ENCODE measurements at regions not wholly inside any gene's neighbourhood (a gene's known extent, or its start where the extent isn't known, plus 50 kb on each side); places are given as distances from the start of the nearest gene placed in this dataset.

GRCh38 chr14:84167026-84167425 lies 1362.9 kb upstream of the FLRT2 start:
- Histone ChIP-seq H3K9me2 (ENCODE audit: insufficient read depth, low read length) (no peaks in the 10 kb centered on the region), H3K27me3 (ENCODE audit: insufficient read depth, low read depth, low read length) (no peaks in the 10 kb centered on the region), H3K4me2 (ENCODE audit: low read length) (no peak overlapping the region), H2AFZ (ENCODE audit: low read depth, low read length) (no peak overlapping the region), H3K79me2 (replicated peaks; ENCODE audit: insufficient read depth, low read length) (no peaks in the 10 kb centered on the region), H3K9ac (ENCODE audit: low read length) (no peak overlapping the region), H3F3A (ENCODE audit: insufficient read depth, low read length, poor library complexity, severe bottlenecking) (no peaks in the 10 kb centered on the region), H4K20me1 (ENCODE audit: insufficient read depth) (no peaks in the 10 kb centered on the region), H3K4me3 (ENCODE audit: low read length) (no peak overlapping the region), H3K9me3 (ENCODE audit: low read length) (no peaks in the 10 kb centered on the region), H3K36me3 (ENCODE audit: insufficient read depth, low read length) (no peaks in the 10 kb centered on the region), H3K27ac (ENCODE audit: low read length) (no peak overlapping the region)
- TF ChIP-seq RAD21 (conservative IDR thresholded peaks at IDR 0.05) = no peak
- no peak for TF ChIP-seq POLR2AphosphoS5 (IDR thresholded peaks at IDR 0.05)
- no peak for TF ChIP-seq EZH2 (IDR thresholded peaks at IDR 0.05; ENCODE audit: borderline replicate concordance, insufficient read depth, low read length, poor library complexity, severe bottlenecking)
- TF ChIP-seq CTCF (IDR thresholded peaks at IDR 0.05; ENCODE audit: poor library complexity, severe bottlenecking) = no peak
- no peak for TF ChIP-seq MXI1 (conservative IDR thresholded peaks at IDR 0.05; ENCODE audit: poor library complexity, severe bottlenecking)
- TF ChIP-seq SMC3 (conservative IDR thresholded peaks at IDR 0.05; ENCODE audit: poor library complexity) = no peak
- TF ChIP-seq TAF1 (IDR thresholded peaks at IDR 0.05; ENCODE audit: low read depth) = no peak
- TF ChIP-seq REST (IDR thresholded peaks at IDR 0.05; ENCODE audit: borderline replicate concordance) = no peak
- TF ChIP-seq EP300 (conservative IDR thresholded peaks at IDR 0.05; ENCODE audit: poor library complexity, severe bottlenecking) = no peak

- H3K79me2 ChIP-seq (replicated peaks; ENCODE audit: insufficient read depth, low read length) = no peaks in the 10 kb centered on the region
- no peaks in the 10 kb centered on the region for H3K9me3 ChIP-seq (ENCODE audit: low read length)
- no peaks in the 10 kb centered on the region for H3K27me3 ChIP-seq (ENCODE audit: insufficient read depth, low read depth, low read length)
- no peaks in the 10 kb centered on the region for H3K9me2 ChIP-seq (ENCODE audit: insufficient read depth, low read length)
- H4K20me1 ChIP-seq (ENCODE audit: insufficient read depth) = no peaks in the 10 kb centered on the region
- H3K9ac ChIP-seq (ENCODE audit: low read length) = no peak overlapping the region
- H2AFZ ChIP-seq (ENCODE audit: low read depth, low read length) = no peak overlapping the region
- H3K36me3 ChIP-seq (ENCODE audit: insufficient read depth, low read length) = no peaks in the 10 kb centered on the region
- no peak overlapping the region for H3K4me3 ChIP-seq (ENCODE audit: low read length)
- no peaks in the 10 kb centered on the region for H3F3A ChIP-seq (ENCODE audit: insufficient read depth, low read length, poor library complexity, severe bottlenecking)
- no peak for TF ChIP-seq POLR2AphosphoS5 (IDR thresholded peaks at IDR 0.05)
- no peak for TF ChIP-seq TAF1 (IDR thresholded peaks at IDR 0.05; ENCODE audit: low read depth)
- TF ChIP-seq RAD21 (conservative IDR thresholded peaks at IDR 0.05) = no peak
- TF ChIP-seq SMC3 (conservative IDR thresholded peaks at IDR 0.05; ENCODE audit: poor library complexity) = no peak
- no peak for TF ChIP-seq EP300 (conservative IDR thresholded peaks at IDR 0.05; ENCODE audit: poor library complexity, severe bottlenecking)
- TF ChIP-seq MXI1 (conservative IDR thresholded peaks at IDR 0.05; ENCODE audit: poor library complexity, severe bottlenecking) = no peak
- no peak for TF ChIP-seq CTCF (IDR thresholded peaks at IDR 0.05; ENCODE audit: poor library complexity, severe bottlenecking)
- TF ChIP-seq EZH2 (IDR thresholded peaks at IDR 0.05; ENCODE audit: borderline replicate concordance, insufficient read depth, low read length, poor library complexity, severe bottlenecking) = no peak
- TF ChIP-seq REST (IDR thresholded peaks at IDR 0.05; ENCODE audit: borderline replicate concordance) = no peak
- H3K4me2 ChIP-seq (ENCODE audit: low read length) = no peak overlapping the region
- no peak overlapping the region for H3K27ac ChIP-seq (ENCODE audit: low read length)
These were observed 1349.6 kb upstream of the FLRT2 start for GRCh38 chr14:84180336-84180735.
